HG02840 (cell line): ENCODE measurements at regions not wholly inside any gene's neighbourhood (a gene's known extent, or its start where the extent isn't known, plus 50 kb on each side); places are given as distances from the start of the nearest gene placed in this dataset.

Experiments used
- ATAC-seq: cut with Tn5 transposase; IDR thresholded peaks from one replicate; pipeline ENCODE4 v1.9.1; 2021; ENCODE audit warnings: mild to moderate bottlenecking, moderate library complexity, moderate number of reproducible peaks; ENCODE audit not compliant: unreplicated experiment, low FRiP score

DNA sequence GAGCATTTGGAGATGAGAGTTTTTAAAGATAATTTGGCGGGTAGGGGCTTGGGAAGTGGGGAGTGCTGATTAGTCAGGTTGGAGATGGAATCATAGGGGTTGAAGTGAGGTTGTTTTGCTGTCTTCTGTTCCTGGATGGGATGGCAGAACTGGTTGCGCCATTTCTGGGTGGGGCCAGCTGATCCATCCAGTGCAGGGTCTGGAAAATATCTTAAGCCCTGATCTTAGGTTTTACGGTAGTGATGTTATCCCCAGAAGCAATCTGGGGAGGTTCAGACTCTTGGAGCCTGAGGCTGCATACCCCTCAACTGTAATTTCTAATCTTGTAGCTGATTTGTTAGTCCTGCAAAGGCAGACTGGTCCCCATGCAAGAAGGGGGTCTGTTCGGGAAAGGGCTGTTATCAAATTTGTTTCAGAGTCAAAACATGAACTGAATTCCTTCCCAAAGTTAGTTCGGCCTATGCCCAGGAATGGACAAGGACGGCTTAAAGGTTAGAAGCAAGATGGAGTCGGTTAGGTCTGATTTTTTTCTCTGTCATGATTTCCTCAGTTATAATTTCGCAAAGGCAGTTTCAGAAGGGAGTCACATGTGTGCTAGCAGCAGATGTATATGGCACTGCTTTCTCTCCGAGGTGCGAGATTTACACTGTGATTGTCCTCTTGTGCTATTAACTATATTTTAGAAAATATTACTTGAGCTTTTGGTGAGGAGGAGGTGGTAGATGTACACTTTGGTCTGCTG lies 540.4 kb downstream of the EDEM1 start:
- ATAC-seq, result no peak

DNA sequence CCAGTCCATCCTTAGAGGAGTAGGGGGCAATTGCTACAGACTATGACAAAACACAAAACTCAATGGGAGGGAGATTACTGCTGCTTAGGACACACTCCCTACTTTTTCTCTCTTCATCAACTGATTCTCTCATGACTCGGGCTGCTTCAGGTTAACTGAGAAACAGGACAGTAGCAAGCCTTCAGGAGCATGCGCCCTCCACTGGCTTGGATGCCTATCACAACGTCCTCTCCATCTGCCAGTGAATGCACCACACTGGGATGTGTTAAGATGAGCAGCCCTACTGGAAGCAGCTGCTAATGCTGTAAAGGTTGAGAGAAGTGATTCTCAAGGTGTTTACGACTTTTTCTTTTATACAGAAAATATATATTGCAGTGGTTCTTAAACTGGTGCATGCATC lies 542.3 kb downstream of the EDEM1 start:
- no peak for ATAC-seq

DNA sequence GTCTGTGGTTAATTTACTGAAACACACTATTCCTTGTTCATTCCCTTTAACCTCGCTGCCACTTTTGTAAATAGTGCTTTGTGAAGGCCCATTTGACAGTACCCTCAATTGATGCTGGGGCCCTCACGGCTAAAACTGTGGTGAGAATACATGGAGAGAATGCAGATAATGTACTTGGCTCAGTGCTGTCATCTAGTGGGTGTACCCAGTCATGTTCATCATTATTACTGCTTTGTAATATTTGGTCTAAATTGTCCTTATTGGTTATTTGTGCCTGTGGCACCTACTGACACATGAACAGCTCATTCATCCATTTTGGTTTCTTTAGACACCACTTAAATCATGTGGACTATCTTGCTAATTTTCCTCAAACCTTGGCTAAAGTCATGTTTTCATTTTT lies 543.6 kb downstream of the EDEM1 start:
- no peak for ATAC-seq

DNA sequence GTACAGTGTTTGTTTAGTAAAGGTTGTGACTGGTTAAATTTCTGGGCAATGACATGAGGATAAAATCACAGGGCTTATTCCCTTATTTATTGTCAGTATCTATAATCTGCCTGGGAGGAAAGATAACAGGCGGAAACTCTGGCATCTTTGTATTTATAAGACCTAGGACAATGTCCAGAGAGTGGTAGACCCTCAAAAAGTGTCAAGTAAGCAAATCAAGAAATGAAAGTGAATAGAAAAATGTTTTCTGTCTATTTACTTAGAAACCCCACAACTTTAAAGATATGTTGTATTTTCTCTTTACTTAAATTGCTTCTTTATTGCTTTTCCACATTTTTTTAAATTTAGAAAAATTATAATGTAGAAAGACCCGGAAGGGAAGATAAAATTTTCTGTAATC lies 544.6 kb downstream of the EDEM1 start:
- no peak for ATAC-seq

DNA sequence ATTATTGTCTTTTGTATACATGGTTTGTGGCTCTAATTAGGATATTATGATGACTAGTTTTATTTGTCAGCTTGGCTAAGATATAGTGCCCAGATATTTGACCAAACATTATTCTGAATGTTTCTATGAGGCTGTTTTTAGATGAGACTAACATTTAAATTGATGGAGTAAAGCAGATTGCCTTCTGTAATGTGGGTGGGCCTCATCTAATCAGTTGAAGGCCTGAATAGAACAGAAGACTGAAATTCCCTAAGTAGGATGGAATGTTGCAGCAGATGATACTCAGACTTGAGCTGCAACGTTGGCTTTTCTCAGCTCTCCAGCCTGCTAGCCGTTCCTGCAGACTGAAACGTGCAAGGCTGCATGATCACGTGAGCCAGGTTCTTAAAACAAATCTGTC lies 546.5 kb downstream of the EDEM1 start:
- no peak for ATAC-seq

DNA sequence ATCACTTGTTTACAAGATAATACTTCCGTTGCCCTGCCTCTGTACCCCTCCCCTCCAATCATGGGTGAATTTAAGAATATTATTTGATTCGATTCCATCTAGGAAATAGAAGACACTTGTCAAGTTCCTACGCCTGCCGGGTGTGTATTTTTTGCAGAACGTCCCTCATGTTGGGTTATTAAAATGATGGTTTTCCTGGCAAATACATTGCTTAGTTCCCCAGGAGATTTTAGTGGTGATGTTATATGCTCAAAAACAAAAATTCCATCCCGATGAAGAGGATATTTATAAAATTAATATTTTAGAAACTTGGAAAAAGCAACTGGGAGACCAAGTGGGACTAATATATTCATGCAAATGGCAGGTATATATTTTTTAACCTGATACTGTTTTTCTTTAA lies 548.4 kb downstream of the EDEM1 start:
- ATAC-seq, result no peak

DNA sequence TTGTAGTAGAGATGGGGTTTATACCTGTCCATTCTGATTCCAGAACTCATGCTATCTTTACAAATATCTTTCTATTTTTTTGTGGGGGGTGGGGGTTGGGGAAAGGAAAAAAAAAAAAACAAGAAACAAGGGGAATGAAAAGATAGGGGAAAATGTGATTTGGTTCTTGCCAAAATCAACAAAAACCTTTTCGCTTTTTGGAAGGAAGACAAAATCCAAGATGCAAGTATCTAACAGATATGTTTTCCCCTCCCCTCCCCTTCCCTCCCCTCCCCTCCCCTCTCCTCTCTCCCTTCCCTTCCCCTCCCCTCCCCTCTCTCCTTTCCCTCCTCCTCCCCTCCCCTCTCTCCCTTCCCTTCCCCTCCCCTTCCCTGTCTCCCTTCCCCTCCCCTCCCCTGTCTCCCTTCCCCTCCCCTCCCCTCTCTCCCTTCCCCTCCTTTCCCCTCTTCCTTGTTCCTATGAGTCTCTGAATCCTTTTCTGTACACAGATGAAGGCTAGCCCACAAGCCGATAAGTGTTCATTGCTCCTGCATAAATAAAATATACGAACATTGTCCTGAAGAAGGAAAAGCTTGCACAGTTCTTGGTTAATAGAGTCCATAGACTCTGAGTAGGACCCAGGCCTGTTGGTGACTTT lies 551.9 kb downstream of the EDEM1 start:
- no peak for ATAC-seq

DNA sequence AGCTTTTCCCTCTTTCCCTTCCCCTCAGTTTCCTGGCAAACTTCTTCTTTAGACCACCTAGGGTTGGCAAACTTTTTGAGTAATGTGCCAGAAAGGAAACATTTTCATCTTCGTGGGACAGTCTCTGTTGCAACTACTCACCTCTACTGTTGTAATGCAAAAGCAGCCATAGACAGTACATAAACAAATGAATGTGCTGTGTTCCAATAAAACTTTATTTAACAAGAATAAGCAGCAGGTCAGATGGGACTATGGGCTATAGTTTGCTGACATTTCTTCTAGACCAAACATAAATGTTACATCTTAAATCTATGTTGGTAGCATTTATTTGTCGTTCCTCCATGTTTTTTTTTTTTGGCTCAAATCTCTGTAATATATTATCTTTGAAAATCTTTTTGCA lies 552.4 kb downstream of the EDEM1 start:
- no peak for ATAC-seq

DNA sequence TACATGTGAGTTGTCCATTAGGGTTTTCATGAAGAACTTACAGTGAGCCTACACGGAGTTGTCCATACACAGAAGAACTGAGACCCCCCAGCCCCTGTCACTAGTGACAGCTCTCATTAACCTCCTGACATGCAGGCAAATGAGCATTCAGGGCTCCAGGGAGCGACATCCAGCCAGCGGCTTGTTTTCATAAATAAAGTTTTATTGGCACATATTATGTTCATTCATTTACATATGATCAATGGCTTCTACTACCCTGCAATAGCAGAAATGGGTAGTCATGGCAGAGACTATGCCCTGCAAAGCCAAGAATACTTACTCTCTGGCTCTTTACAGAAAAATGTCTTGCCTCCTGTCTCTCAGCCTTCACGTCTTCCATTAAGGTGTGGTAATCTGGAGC lies 553.5 kb downstream of the EDEM1 start:
- no peak for ATAC-seq

DNA sequence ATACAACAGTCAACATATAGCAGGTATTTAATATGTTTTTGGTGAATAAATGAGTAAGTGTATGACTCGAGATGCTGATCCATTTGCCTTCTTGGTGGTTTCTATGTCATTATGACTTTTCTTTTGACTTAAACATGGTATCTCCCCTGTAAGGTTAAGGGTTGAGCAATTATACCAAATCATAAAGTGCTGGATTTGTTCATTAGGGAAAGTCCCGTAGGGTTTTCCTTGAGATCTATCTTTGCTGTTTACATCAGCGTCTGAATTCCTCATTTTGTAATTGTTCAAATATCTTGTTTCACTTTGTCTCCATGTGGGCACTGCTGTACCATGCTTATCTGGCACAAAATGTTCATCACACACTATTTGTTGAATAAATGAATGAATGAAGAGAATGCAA lies 562.6 kb downstream of the EDEM1 start:
- no peak for ATAC-seq

DNA sequence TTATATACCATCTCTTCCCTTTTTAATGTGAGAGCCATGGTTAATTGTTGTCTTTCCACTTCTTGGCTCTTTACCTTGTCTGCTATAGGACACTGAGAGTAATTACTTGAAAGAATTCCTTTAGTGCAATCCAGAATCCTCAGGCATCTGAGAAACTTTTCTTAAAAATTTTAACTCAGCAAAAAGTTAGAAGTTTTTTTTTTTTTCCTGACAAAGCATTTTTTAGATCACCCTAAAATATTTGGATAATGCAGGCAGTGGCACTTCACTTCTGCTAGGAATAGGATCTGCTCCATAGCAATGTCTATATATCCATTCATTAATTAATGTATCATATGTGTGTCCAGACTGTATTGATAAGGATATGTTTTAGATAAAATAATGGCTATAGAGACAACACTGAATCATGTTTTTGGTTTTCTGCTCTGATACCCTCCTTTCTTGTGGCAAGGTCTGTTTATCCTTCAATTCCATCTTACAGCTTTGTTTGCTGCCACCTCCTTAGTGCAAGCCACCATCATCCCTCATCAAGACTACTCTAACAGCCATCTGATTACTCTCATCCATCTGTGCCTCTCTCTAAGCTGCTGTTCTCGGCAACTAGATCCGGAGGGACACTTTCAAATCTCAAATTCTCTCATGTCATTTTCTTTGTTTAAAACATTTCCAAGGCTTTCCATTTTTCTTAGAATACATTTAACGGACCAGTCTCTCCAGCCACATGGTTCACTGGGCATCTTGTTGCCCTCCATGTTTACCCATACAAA lies 563.5 kb downstream of the EDEM1 start:
- ATAC-seq, result no peak

DNA sequence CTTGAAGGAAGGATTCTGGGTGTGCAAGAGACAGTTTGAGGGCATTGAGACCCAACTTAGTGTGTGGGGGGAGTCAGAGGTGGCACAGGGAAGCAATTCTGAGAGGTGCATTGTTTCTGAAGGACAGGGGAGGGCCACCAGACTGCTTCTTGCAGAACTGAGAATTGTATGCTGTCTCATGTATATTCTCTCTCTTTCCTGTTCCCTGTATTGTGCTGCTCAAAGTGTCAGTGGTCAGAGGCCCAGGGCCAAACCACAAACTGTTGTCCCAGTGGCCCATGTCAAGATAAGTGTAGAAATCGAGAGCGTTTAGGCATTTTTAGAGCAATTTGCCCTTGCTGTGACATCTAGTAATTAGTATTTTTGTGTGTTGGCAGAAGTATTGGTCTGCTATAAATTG lies 567.1 kb downstream of the EDEM1 start:
- ATAC-seq, result no peak

DNA sequence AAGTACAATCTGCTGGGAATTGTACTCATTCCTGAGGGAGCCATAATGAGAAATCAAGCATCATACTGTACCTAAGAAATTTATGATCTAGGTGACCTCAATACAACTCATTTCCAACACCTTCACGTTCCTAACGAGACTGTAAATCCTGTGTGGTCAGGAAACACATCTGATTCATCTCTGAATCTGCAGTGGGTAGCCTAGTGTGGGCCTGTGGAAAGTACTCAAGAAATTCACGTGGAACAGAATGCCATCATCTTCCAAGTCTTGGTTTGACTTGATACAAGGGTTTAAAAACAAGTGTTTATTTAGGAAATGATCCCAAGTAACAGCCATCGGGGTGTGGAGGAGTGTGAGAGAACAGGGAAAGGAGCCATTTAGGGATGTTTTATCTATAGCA lies 568.9 kb downstream of the EDEM1 start:
- ATAC-seq, result no peak

DNA sequence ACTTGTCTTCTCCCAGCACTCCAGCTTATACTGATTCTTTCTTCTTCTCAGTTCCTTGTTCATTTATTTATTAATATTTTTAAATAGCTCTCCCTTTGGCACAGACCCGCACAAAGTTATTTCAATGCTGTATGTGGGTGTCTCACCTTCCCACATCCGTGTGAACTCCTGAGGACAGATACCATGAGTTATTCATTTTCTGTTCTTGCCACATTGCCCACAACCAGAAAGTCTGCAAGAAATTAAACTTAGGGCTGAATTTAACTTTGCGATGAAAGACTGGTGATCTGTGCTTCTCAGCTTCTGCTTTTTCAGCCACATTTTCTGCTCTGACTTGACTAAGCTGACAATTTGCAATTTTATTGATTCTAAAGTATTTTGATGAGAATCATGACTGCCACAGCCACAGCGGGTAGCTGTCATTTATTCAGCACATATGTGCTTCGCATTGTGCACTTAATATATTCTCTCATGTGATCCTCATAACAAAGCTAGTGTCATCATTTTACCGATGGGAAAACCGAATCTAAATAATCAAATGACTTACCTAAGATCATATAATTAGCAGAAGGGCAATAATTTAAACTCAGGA lies 569.8 kb downstream of the EDEM1 start:
- ATAC-seq, result no peak

DNA sequence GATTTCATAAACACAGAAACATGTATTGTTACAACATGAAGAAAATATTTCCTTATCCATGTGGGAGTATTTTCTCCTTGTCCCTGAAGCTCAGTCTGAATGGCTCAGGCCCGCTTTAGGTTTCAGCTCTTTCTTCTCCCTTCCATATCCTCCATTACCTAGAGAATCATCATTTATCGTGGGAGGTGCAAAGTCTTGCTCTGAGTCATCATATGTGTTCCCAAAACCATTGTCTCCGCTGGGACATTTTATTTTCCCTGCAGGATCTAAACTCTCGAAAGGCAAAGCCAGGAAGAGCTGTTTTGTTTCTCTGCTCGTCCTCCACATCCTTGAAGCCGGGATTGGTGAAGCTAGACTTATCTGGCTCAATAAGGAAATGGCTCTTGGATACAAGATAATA lies 571.2 kb downstream of the EDEM1 start:
- no peak for ATAC-seq

DNA sequence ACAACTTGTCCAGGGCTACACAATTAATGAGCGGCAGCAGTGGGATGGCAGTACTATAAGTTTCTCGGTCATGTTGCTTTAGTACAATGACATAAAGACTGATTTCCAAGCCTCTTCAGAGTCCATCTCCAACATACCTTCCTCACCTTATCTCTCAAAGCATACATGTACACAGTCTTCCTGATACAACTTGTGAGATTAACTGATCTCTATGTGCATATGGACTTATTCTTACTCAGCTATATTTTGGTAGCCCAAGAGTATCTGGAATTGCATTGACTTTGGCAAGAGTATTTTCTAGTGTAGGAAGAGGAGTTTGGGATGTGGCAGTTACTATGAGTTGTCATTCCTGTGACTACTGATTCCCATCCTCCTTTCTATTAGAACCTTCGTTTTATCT lies 575.0 kb downstream of the EDEM1 start:
- no peak for ATAC-seq

DNA sequence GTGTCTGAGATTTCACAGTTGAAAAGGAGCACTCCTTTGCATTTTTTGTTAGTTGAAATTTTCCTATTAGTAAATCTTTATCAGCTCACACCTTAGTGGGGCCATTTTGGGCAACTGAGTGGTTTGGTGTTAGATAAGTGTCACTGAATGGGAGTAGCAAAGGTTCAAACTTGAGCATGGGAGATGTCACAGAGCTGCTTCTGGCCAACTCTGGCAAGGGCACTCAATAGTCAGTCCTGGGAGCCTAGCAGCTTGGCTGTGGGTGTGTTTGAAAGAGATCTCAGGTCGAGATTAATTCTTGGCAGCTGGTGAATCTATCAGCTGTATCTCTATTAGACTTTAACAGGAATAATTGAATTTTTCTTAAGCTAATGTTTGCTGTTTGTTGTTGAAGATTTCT lies 579.3 kb downstream of the EDEM1 start:
- no peak for ATAC-seq

DNA sequence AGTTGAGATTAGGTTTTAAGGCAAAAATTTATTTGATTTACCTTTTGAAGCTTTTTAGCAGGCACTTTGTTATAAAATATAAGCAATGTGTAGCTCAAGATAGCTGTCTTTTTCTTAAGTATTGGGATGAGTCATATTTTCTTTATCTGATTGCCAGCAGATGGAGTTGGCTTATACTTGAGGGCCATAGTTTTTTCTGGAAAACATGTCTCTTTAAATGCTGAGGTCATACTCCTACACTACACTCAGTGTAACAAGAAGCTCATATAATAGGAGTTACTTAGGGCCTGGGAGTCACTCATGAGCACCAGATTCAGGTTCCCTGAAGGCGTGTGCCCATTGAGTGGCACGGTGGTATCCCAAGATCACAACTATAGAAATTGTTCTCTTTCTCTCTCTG lies 579.8 kb downstream of the EDEM1 start:
- no peak for ATAC-seq

DNA sequence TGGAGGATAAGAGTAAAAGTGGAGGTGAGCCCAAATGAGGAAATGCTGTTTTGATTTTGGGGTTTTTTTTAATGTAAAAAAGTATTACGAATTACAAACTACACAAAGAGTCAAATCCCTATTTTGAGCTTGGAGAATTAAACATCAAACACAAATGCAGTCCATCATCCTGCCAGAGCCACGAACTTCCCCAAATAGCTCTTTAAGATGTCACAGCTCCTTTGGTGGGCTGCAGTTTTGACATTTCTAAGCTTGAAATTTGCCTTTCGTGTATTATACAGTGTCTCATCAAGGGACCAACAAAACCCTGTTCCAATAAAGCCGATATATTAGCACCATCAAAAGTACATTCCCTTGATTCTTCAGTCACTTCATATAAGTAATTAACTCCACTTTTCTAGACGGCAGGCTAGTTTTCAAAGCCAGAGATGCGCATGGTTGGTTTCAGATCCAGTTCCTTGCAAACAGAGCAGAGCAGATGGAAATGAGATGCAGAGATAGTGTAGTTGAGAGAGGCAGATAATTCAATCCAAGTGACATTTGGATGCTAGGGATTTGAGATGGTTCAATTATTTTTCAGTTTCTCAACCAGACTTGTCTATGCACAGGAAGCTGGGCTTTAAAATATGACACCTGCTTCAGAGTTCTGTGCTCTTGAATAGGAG lies 580.9 kb downstream of the EDEM1 start:
- ATAC-seq, result no peak

DNA sequence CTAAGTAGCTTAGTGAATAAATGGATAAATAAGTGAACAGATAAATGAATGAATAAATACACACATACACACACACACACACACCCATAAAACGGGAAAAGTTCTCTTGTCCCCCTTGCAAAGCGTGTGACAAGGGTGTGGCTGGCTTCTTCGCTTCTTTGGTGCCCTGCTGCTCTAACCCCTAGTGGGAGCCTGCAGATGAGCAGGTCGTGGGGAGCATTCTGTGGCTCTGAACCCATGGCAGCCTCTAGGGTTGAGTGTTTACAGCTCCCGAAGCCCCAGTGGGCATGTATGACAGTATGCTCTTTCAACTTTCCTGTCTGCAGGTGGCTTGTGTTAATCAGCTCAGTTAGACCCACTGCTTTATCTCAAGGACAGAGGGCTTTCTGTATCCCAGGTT lies 582.3 kb downstream of the EDEM1 start:
- no peak for ATAC-seq

DNA sequence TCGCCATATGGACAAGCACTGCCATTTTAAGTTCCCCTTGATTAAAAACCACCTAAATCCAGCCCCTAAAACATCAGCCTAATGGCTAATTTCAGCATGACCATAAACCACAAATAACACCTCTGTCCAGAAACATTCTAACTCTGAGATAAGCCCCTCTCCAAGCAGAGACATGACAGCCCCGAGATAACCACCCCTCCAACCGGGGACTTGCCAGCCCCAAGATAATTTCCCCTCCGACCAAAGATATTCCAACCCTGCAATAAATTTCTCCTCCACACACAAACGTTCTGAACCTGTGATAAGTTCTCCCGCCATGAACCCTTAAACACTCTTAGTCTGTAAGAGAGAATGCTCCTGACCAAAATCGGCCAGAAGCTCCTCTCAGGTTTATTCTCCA lies 586.8 kb downstream of the EDEM1 start:
- no peak for ATAC-seq
